DMS79 treated with DMSO at 0.1 percent for 48 hours (cell line): ENCODE measurements at regions not wholly inside any gene's neighbourhood (a gene's known extent, or its start where the extent isn't known, plus 50 kb on each side); places are given as distances from the start of the nearest gene placed in this dataset.
"Not testable (repeated sequence)": the region's sequence is repeated elsewhere in the genome, so short reads cannot be mapped to it uniquely, and the experiment has no call there.

Experiments used
- DNase-seq: peaks from one replicate; lab custom pipeline; 2025; lab: John Stamatoyannopoulos, UW

GRCh38 chr2:183919926-183920325, 678.4 kb upstream of the ZNF804A start:
- no peak for DNase-seq

DNA sequence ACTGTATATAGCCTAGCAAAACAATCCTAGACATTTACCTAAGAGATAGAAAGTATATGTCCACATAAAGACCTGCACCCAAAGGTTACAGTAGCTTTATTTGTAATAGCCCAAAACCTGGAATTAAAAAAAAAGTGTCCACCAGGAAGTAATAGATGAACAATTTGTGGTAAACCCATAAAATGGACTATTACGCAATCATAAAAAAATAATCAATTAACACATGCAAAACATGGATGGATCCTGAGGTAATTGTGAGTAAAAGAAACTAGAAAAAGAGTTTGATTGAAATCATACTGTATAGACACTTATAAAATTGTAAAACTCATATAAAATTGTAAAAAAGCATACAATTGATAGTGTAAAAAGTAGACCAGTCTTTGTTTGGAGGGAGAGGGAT, 673.0 kb upstream of the ZNF804A start:
- DNase-seq: no peak

DNA sequence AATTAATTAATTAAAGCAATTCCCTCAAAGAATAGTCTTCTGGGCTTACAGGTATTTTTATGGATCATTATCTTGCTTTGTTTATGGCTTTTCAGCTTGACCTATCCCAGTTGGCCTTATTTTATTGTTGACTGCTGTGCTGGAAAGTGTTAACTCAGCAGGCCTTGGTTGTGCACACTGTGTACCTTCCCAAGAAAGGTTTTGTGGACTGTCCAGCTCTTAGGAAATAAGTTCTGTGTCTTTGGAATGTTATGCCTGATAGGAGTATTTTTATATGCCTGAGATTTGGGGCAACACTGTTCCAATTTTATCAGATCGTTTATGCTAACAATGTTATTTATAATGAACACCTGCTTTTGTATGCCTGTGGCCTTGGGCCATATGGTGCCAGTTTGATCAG, 671.9 kb upstream of the ZNF804A start:
- DNase-seq: no peak

DNA sequence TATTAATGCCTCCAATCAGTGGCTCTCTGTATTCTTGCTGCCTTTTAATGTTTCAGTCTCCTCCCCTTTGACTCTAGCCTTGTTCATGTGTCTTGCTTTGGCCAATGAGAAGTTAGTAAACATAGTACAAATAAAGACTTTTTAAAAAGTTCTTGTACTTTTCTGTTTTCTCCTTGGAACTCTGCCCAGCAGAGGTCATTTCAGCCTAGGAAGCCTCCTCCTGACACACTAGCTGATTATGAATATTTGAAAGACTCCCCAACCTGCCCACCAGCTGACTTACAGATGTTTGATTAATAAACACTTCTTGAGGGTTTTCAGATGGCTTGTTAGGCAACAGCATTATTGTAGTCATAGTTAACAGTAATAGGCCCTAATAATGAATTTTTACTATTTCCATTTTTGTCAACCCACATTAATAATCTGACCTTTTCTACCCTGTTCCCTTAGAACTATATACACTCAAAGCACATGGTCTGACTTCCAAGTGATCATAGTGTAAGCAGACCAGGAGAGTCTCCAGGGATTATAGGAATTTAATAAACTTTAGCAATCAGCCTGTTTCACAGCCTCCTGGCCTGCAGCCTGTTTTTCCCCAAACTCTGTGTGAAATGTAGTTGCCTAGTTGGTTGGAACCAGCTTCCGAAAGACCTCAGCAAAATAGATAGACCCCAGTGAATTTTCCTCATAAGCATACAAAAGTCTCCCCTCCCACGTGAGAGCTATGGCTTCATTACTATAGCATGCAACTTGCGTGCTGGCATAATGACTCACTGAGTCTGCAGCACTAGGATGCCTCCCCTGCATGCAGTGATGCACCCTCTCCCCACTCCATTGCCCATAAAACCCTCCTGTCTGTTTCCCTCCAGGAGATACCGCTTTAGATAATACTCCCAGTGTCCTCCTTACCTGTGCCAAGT, 670.7 kb upstream of the ZNF804A start:
- no peak for DNase-seq

- DNase-seq: no peak
Measured at GRCh38 chr2:183935005-183935404, 663.3 kb upstream of the ZNF804A start.

- DNase-seq: no peak
Measured at GRCh38 chr2:183937220-183937619, 661.1 kb upstream of the ZNF804A start.

DNA sequence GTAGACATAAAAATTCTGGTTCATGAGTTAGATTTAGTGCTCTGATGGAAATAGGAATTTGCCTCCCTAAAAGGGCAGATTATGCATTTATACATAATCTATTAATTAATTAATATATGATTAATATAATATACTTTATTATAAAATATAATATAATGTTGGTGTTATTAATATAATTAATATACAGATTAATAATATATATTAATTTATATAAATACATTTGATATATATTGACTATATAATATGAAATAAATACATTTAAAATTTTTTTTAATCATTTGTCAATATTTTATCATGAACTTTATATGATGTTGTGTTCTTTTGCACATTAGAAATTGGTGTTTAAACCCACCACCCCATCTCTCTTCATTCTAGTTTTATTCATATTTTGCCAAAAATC, 652.1 kb upstream of the ZNF804A start:
- no peak for DNase-seq

GRCh38 chr2:183948861-183949260, 649.5 kb upstream of the ZNF804A start:
- DNase-seq: no peak

DNA sequence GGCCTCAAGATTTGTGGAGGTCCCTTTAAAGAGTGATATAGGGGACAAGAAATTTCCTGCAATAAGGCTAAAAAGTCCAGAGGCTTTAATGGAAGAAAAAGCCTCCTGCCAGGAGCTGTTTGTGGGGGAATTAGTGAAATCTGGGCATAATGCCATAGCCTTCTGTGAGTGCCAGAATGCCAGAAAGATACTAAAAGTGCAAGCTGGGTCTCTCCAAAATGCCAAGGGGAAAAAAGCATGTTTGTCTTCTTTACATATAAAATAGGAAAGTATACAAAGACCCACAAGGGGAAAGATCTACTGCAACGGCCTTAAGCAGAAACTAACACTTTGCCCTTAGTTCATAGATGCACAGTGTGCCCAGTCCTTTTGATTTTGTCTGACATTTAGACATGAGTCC, 647.7 kb upstream of the ZNF804A start:
- no peak for DNase-seq

GRCh38 chr2:183951630-183952029, 646.7 kb upstream of the ZNF804A start:
- no peak for DNase-seq

DNA sequence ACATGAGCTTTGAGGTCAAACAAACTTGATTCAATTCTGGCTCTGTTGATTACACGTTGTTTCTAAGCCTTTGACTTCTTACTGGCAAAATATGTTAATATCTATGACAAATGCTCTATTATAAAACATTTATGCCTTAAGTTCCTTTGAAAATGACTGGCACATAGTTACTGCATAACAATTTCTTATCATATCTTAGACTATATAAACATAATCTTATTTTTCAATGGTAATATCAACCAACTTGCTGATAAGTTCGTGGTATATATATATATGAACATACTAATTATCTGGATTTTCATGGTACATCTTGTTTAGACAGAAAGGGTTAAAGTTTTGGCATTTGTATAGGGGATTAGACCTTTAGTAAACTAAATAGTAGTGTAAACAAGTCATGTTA, 645.6 kb upstream of the ZNF804A start:
- no peak for DNase-seq

- DNase-seq: no peak
Measured at GRCh38 chr2:183963609-183964008, 634.7 kb upstream of the ZNF804A start.

- no peak for DNase-seq
Measured at GRCh38 chr2:183964565-183964964, 633.8 kb upstream of the ZNF804A start.

DNA sequence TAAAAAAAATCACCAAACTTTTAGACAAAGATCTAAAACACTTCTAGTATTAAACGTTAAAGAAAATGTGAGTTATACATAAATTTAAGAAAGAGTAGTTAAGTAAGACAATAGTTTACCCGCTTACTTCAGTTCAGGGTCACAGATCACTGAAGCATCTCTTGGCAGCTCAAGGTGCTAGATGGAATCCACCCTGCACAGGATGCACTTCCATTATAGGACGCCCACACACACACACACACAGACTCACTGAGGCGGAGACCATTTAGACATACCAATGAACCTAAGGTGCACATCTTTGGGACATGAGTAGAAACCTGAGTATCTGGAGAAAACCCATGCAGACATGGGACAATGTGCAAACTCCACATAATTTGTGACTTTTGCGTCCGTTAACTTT, 630.6 kb upstream of the ZNF804A start:
- DNase-seq: no peak

GRCh38 chr2:183975676-183976075, 622.7 kb upstream of the ZNF804A start:
- DNase-seq: not testable (repeated sequence)

GRCh38 chr2:183984871-183985270, 613.5 kb upstream of the ZNF804A start:
- no peak for DNase-seq

GRCh38 chr2:183991968-183992367, 606.4 kb upstream of the ZNF804A start:
- DNase-seq: no peak

- no peak for DNase-seq
Measured at GRCh38 chr2:183993052-183993451, 605.3 kb upstream of the ZNF804A start.

GRCh38 chr2:183995632-183996031, 602.7 kb upstream of the ZNF804A start:
- no peak for DNase-seq

DNA sequence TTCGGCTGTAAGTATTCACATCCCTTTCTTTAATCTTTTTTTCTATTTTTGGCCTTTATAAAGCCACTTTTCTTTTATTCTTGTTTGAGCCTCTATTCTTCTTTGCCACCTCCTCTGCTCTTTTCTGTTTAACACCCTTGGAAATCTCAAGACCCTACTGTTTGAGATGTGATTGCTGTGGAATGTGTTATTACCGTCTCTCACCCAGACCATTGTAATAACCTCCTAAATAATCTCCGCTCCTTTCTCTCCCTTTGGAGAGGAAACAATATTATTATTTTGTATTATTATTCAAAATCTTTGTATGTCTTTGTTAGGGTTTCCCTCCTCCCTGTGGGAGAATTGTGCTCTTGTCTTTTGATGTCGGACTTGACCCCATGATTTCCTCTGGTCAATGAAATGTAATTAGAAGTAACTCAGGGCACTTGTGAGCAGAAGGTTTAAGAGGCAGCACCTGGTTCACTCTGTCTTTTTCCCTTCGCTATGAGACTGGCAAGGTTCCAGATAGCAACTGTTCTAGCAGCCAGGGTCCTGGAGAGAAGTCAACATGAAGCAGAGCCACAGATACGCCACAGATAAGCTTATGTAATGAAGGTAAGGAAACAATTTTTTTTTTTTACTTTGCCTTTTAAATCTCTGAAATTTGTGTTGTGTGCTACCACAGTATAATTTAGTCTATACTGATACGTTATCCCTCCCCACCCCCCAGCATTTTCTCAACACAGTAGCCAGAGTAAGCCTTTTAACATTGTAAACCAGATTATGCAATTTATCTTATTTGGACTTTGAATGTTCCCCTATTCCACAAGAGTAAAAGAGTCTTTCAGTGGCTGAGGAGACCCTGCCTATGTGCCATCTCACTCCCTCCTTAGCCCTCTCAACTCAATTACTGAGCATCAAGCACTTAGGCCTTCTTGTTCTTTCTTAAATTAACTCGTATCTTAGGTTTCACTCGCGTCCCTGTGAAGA, 601.2 kb upstream of the ZNF804A start:
- peak; percentile 4 for DNase-seq

GRCh38 chr2:183998041-183998796, 600.1 kb upstream of the ZNF804A start:
- no peak for DNase-seq

DNA sequence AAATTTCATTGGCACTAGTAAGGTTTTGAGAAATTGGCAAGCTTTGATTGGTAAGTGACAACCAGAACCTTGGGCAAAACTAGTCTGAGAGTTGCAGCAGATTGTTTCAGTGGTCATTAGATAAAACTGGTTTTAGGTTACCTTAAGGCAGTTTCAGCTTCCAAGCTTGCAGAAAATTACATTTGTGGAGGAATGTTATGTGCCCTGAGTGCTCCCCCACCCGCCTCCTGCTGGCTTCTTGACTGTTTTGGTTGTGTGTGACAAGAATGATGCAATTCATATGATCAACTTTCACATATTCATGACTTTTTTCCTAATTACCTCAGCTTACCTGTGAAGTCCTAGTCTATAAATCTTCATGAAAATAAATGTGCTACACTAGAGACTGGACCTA, 599.5 kb upstream of the ZNF804A start:
- DNase-seq: no peak
